ENCODE measurements at regions not wholly inside any gene's neighbourhood (a gene's known extent, or its start where the extent isn't known, plus 50 kb on each side); places are given as distances from the start of the nearest gene placed in this dataset.
"Not testable (repeated sequence)": the region's sequence is repeated elsewhere in the genome, so short reads cannot be mapped to it uniquely, and the experiment has no call there.

DNA sequence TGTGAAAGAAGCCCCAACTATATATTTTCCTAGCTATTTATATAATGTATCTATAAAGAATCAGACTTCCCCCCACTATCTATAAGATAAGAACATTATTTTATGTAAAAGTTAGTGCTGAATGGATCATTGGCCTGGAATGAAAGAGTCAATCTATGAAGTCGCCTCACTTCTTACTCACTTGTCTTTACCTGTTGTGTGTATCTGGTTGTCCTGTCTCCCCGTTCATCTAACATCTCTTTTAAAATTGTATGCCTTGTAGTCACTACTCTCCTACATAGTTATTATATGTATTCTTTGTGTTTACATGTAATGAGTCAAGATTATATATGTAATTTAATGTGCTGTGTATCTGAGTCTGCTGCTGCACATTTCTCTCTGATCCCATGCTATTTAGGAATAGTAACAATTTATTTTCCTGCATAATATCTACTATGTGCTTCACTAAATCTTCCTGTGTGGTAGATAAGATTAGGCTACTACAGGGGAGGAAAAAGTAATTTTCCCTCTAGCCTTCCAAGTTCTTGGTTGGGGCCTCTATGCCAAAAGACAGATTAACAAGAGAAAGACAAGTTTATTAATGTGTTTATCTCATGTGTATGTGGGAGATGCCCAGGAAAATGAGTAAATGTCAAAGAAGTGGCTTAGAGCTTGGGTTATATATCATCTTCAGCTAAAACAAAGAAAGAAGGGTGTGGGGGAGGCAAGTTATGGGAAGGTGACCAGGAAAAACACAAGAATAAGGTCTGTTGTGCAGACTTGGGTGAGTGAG is 77.6 kb upstream of the FRMPD4 start:
- DNase-seq = no peak

DNA sequence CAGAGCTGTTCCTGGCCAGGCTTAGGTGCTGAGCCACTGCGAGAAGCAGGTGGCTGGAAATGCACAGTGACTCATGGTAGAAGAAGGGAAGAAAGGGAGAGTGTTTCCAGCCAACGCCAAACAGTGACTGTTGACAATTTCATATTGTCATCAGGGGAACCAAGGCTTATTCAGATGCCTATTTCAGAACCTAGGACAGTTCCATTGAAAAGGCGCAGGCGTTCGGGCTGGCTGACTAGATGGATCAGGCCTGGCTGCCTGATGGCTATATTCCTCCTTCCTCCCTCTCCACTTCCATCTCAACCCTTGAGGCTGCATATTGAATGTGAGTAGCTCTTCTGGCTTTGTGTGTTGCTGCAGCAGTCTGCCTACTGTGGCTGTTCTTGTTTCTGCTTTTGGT is 73.0 kb upstream of the FRMPD4 start:
- peak in 1 of 2 experiments; percentile 5 for DNase-seq

DNA sequence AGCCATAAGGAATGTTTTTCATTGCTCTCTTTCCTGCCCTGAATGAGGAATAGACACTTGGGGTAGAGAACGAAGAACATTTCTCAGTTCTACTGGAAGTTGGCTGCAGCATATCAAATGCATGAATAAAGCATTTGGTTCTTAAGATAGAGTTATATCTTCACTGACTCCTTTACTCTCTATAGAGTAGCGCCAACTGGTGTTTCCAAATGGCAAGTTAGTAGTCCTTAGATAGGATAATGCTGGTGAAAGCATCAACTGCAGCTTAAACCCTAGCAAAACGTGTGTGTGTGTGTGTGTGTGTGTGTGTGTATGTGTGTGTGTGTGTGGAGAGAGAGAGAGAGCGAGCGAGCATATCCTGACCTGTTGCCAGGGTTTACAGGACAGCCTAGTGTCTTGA is 62.2 kb upstream of the FRMPD4 start:
- no peak for DNase-seq

GRCh38 chrX:12080265-12080664 is 58.0 kb upstream of the FRMPD4 start:
- DNase-seq = peak; percentile 15 to 40

DNA sequence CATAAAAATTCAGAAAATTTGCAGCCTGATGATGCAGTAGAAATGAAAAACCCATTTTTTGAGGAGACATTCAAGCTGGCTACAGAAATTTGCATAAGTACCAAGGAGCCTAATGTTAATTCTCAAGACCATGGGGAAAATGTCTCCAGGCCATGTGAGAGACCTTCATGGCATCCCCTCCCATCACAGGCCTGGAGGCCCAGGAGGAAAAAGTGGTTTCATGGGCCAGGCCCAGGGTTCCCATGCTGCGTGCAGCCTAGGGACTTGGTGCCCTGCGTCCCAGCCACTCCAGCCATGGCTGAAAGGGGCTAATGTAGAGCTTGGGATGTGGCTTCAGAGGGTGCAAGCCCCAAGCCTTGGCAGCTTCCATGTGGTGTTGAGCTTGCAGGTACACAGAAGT is 55.3 kb upstream of the FRMPD4 start:
- DNase-seq = not testable (repeated sequence)

Measured in Kasumi-1 (cell line).